NCI-H146 treated with DMSO at 0.1 percent for 48 hours (cell line): ENCODE measurements at regions not wholly inside any gene's neighbourhood (a gene's known extent, or its start where the extent isn't known, plus 50 kb on each side); places are given as distances from the start of the nearest gene placed in this dataset.
"Not testable (repeated sequence)": the region's sequence is repeated elsewhere in the genome, so short reads cannot be mapped to it uniquely, and the experiment has no call there.

ENCODE experiments used
- DNase-seq: peaks from one replicate; lab custom pipeline; 2025; ENCODE audit not compliant: unreplicated experiment; lab: John Stamatoyannopoulos, UW

- DNase-seq, result not testable (repeated sequence)
These were observed 268.1 kb upstream of the GRM3 start for GRCh38 chr7:86375602-86376001.

GRCh38 chr7:86372262-86372661 lies 271.4 kb upstream of the GRM3 start:
- DNase-seq, result no peak

GRCh38 chr7:86366946-86367345 lies 276.8 kb upstream of the GRM3 start:
- no peak for DNase-seq

GRCh38 chr7:86340407-86340806 lies 303.3 kb upstream of the GRM3 start:
- DNase-seq, result not testable (repeated sequence)

- DNase-seq, result no peak
These were observed 304.7 kb upstream of the GRM3 start for GRCh38 chr7:86339051-86339450.

- DNase-seq, result no peak
These were observed 314.8 kb upstream of the GRM3 start for GRCh38 chr7:86328801-86329433.

GRCh38 chr7:86326847-86327246 lies 316.9 kb upstream of the GRM3 start:
- DNase-seq, result no peak

DNA sequence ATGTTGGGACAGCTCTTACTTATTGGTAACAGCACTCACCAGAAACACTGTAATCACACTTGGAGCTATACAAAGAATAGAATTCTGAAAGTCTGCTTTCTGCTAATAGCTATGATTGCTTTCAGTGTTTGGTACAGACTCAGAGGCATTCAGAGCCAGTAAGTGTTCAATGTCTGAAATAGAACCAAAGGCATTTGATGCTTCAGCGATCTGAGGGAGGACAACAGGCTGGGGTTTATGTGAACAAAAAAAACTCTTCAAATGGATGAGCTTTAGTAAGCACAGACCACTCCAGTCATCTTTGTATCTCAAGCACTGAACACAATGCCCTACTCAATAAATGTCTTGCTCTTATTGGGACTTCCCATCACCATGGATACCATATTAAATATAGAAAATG lies 322.8 kb upstream of the GRM3 start:
- no peak for DNase-seq

DNA sequence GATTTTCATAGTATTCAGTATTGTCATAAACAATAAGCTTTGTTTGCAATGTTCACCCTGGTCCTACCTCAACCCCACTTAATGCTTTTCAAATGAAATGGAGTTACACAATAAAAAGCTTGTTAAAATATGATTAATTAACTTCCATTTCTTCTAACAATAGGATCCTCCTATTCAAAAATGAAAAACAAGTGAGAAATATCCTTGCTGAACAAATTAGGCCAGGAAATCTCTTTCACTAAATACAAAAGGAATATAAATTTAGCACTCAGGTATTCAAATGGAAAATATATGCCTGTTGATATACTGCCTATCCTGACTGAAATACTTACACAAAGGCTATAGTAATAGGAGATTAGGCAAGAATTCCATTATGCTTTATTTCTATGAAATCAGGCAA lies 323.4 kb upstream of the GRM3 start:
- DNase-seq, result no peak

GRCh38 chr7:86313842-86314241 lies 329.9 kb upstream of the GRM3 start:
- DNase-seq, result no peak

- DNase-seq, result no peak
These were observed 342.4 kb upstream of the GRM3 start for GRCh38 chr7:86301301-86301700.

DNA sequence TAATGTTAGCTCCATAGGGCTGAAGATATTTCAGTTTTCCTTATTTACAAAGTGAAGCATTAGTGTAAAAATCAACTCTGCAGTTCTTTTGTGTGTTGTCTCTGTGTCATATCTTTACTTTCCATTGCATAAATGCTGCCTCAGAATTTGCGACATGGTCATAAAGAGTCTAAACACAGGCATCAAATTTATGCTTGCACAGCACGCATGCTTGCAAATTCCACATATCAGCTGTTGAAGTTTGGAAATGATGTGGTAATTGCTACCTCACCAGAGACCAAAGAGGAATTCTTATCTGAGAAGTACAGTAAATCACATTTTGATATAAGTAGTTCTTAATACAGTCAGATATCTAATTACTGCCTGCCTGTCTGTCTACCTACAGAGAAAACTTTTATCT lies 348.2 kb upstream of the GRM3 start:
- no peak for DNase-seq

DNA sequence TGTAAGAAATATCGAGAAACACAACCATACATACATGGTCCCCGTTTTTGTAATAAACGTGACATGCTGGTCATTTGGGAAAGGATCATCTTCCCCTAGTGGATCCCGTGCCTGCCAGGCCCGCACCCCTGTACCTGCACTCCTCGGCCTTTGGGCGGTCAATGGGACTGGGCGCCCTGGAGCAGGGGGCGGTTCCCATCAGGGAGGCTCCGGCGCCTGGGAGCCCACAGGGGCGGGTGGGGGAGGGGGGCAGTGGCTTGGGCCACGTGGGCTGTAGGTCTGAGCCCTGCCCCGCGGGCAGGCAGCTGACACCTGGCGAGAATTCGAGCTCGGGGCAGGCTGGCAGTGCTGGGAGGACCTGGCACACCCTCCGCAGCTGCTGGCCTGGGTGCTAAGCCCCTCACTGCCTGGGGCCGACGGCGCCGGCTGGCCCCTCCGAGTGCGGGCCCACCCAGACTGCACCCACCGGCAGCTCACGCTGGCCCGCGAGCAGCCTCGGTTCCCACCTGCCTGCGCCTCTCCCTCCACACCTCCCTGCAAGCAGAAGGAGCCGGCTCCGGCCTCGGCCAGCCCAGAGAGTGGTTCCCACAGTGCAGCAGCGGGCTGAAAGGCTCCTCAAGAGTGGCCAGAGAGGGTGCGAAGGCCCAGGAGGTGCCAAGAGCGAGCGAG lies 361.6 kb upstream of the GRM3 start:
- no peak for DNase-seq

GRCh38 chr7:86280150-86280549 lies 363.6 kb upstream of the GRM3 start:
- no peak for DNase-seq

GRCh38 chr7:86262781-86263180 lies 380.9 kb upstream of the GRM3 start:
- no peak for DNase-seq

GRCh38 chr7:86257894-86258293 lies 385.8 kb upstream of the GRM3 start:
- DNase-seq, result no peak

DNA sequence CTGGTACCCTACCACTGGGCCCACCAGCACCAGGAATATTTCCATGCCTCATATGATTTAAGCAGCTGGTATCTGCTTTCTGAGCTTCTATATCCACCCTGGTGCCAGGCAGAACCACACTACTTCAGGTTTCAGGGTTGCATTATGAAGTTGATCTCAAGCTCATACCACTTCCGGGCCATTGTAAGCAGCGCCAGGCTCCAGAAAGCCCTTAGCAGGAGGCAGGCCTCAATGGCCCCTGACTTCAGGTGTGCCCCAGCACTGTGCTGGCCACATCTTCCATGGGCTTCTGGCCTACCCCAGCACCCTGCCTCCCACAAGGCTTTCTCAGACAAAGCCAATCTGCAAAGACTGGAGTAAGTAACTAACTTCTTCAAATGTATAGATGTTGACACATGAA lies 391.3 kb upstream of the GRM3 start:
- DNase-seq, result no peak

GRCh38 chr7:86248977-86249376 lies 394.7 kb upstream of the GRM3 start:
- DNase-seq, result no peak

- no peak for DNase-seq
These were observed 400.5 kb upstream of the GRM3 start for GRCh38 chr7:86243171-86243570.

- no peak for DNase-seq
These were observed 417.5 kb upstream of the GRM3 start for GRCh38 chr7:86226191-86226590.

DNA sequence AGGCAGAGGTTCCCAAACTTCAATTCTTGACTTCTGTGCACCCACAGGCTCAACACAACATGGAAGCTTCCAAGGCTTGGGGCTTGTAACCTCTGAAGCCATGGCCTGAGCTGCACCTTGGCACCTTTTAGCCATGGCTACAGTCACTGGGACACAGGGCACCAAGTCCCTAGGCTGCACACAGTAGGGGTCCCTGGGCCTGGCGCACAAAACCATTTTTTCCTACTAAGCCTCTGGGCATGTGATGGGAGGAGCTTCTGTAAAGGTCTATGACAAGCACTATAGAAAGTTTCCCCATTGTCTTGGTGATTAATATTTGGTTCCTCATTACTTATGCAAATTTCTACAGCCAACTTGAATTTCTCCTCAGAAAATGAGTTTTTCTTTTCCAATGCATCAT lies 420.9 kb upstream of the GRM3 start:
- no peak for DNase-seq

- no peak for DNase-seq
These were observed 429.0 kb upstream of the GRM3 start for GRCh38 chr7:86214734-86215133.

- DNase-seq, result no peak
These were observed 430.7 kb upstream of the GRM3 start for GRCh38 chr7:86212976-86213375.
